ENCODE measurements at regions not wholly inside any gene's neighbourhood (a gene's known extent, or its start where the extent isn't known, plus 50 kb on each side); places are given as distances from the start of the nearest gene placed in this dataset.

GRCh38 chr1:81296601-81297000 is 504.1 kb upstream of the ADGRL2 start:
- TF ChIP-seq CTCF (IDR thresholded peaks at IDR 0.05 in 8 of 11, conservative IDR thresholded peaks at IDR 0.05 in 3 of 11) (no peak), POLR2A (IDR thresholded peaks at IDR 0.05) (no peak), POLR2AphosphoS5 (IDR thresholded peaks at IDR 0.05) (no peak)
